Nephron progenitor cell (in vitro differentiated cells): ENCODE measurements at regions not wholly inside any gene's neighbourhood (a gene's known extent, or its start where the extent isn't known, plus 50 kb on each side); places are given as distances from the start of the nearest gene placed in this dataset.
A peak's percentile ranks its signal among the peaks of the same experiment; 100 is the strongest.

Source experiments
- DNase-seq: peaks from one replicate; pipeline ENCODE4 v3.0.0; 2021
- H3K27ac Mint-ChIP-seq: 2 replicates; pipeline ENCODE4 v1.8.0; 2021; ENCODE audit warnings: mild to moderate bottlenecking, moderate library complexity, mixed read lengths
- H3K27me3 Mint-ChIP-seq: 2 replicates; pipeline ENCODE4 v1.8.0; 2021; ENCODE audit warnings: mild to moderate bottlenecking, low read depth, mixed read lengths; ENCODE audit not compliant: poor library complexity
- H3K36me3 Mint-ChIP-seq: 2 replicates; pipeline ENCODE4 v1.8.0; 2021; ENCODE audit warnings: low read depth, mixed read lengths
- H3K4me1 Mint-ChIP-seq: 2 replicates; pipeline ENCODE4 v1.8.0; 2021; ENCODE audit warnings: mixed read lengths
- H3K4me3 Mint-ChIP-seq: 2 replicates; pipeline ENCODE4 v1.8.0; 2021; ENCODE audit warnings: mild to moderate bottlenecking, moderate library complexity, mixed read lengths
- H3K9me3 Mint-ChIP-seq: 2 replicates; pipeline ENCODE4 v1.8.0; 2021; ENCODE audit warnings: mild to moderate bottlenecking, moderate library complexity, mixed read lengths
- CTCF ChIP-seq: fragments of 200-600 bp; sonication (generic); IDR thresholded peaks from 2 replicates; pipeline ENCODE4 v1.5.0; 2021; ENCODE audit warnings: antibody characterized with exemption

GRCh38 chr5:23721336-23721735, 213.9 kb downstream of the PRDM9 start:
- Mint-ChIP-seq H3K4me1 (no peaks in the 10 kb centered on the region), H3K27ac (no peak overlapping the region), H3K9me3 (no peaks in the 10 kb centered on the region), H3K36me3 (no peaks in the 10 kb centered on the region), H3K4me3 (no peak overlapping the region), H3K27me3 (no peaks in the 10 kb centered on the region)
- DNase-seq = no peak
- no peak for TF ChIP-seq CTCF

GRCh38 chr5:23727271-23727670, 219.9 kb downstream of the PRDM9 start:
- no peak overlapping the region for H3K4me3 Mint-ChIP-seq
- no peak for TF ChIP-seq CTCF
- no peaks in the 10 kb centered on the region for H3K36me3 Mint-ChIP-seq
- no peaks in the 10 kb centered on the region for H3K9me3 Mint-ChIP-seq
- H3K27ac Mint-ChIP-seq = no peak overlapping the region
- peaks cover 4% of the 10 kb centered on the region for H3K4me1 Mint-ChIP-seq
- no peaks in the 10 kb centered on the region for H3K27me3 Mint-ChIP-seq
- no peak for DNase-seq

GRCh38 chr5:23730023-23730422, 222.6 kb downstream of the PRDM9 start:
- H3K36me3 Mint-ChIP-seq = no peaks in the 10 kb centered on the region
- H3K9me3 Mint-ChIP-seq = peaks cover 5% of the 10 kb centered on the region
- no peaks in the 10 kb centered on the region for H3K27me3 Mint-ChIP-seq
- no peak for TF ChIP-seq CTCF
- H3K27ac Mint-ChIP-seq = peak overlapping the region; percentile 9
- H3K4me3 Mint-ChIP-seq = no peak overlapping the region
- peaks cover 4% of the 10 kb centered on the region for H3K4me1 Mint-ChIP-seq
- DNase-seq = no peak

- Mint-ChIP-seq H3K36me3 (no peaks in the 10 kb centered on the region), H3K4me1 (no peaks in the 10 kb centered on the region), H3K27ac (no peak overlapping the region), H3K9me3 (no peaks in the 10 kb centered on the region), H3K27me3 (no peaks in the 10 kb centered on the region), H3K4me3 (no peak overlapping the region)
- DNase-seq = no peak
- TF ChIP-seq CTCF = no peak
These were observed 232.6 kb downstream of the PRDM9 start for GRCh38 chr5:23740029-23740428.

- H3K4me1 Mint-ChIP-seq = no peaks in the 10 kb centered on the region
- no peak for TF ChIP-seq CTCF
These were observed 235.3 kb downstream of the PRDM9 start for GRCh38 chr5:23742701-23743100.

GRCh38 chr5:23755906-23756305, 248.5 kb downstream of the PRDM9 start:
- no peaks in the 10 kb centered on the region for H3K27me3 Mint-ChIP-seq
- no peak for TF ChIP-seq CTCF
- DNase-seq = no peak
- no peak overlapping the region for H3K4me3 Mint-ChIP-seq
- H3K9me3 Mint-ChIP-seq = peaks cover 5% of the 10 kb centered on the region
- H3K27ac Mint-ChIP-seq = no peak overlapping the region
- no peaks in the 10 kb centered on the region for H3K4me1 Mint-ChIP-seq
- H3K36me3 Mint-ChIP-seq = no peaks in the 10 kb centered on the region

More at GRCh38 chr5:23742701-23743100, 235.3 kb downstream of the PRDM9 start:
- H3K27ac Mint-ChIP-seq = no peak overlapping the region
- no peak for DNase-seq
- H3K9me3 Mint-ChIP-seq = no peaks in the 10 kb centered on the region
- no peaks in the 10 kb centered on the region for H3K36me3 Mint-ChIP-seq
- H3K4me3 Mint-ChIP-seq = no peak overlapping the region
- no peaks in the 10 kb centered on the region for H3K27me3 Mint-ChIP-seq
